ENCODE measurements at regions not wholly inside any gene's neighbourhood (a gene's known extent, or its start where the extent isn't known, plus 50 kb on each side); places are given as distances from the start of the nearest gene placed in this dataset.

DNA sequence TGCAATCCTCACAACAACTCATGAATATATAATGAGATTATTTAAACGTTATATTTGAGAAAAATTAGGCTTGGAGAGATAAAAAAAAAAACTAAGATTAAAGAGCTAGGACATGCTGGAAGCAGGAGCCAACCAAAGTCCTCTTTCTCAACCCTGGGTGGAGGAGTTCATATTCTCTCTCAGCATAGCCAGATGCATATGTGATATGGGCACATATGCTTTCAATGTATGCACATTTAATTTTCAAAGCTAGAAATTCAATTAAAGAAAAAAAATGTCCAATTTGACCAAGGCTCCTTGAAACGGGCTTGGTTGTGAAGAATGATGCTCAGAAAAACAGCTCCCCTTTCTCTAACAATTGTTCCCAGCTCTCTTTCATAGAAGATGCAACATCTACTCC is 61.9 kb upstream of the GRIP1 start:
- TF ChIP-seq ZBTB8A (IDR thresholded peaks at IDR 0.05; ENCODE audit: partially characterized antibody) = no peak
- no peak for TF ChIP-seq ZNF408 (CRISPR knock-in tag; IDR thresholded peaks at IDR 0.05; ENCODE audit: low read depth)
- TF ChIP-seq, protein P1, sequence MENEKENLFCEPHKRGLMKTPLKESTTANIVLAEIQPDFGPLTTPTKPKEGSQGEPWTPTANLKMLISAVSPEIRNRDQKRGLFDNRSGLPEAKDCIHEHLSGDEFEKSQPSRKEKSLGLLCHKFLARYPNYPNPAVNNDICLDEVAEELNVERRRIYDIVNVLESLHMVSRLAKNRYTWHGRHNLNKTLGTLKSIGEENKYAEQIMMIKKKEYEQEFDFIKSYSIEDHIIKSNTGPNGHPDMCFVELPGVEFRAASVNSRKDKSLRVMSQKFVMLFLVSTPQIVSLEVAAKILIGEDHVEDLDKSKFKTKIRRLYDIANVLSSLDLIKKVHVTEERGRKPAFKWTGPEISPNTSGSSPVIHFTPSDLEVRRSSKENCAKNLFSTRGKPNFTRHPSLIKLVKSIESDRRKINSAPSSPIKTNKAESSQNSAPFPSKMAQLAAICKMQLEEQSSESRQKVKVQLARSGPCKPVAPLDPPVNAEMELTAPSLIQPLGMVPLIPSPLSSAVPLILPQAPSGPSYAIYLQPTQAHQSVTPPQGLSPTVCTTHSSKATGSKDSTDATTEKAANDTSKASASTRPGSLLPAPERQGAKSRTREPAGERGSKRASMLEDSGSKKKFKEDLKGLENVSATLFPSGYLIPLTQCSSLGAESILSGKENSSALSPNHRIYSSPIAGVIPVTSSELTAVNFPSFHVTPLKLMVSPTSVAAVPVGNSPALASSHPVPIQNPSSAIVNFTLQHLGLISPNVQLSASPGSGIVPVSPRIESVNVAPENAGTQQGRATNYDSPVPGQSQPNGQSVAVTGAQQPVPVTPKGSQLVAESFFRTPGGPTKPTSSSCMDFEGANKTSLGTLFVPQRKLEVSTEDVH (IDR thresholded peaks at IDR 0.05; ENCODE audit: low read depth, partially characterized antibody) = no peak
- no peak for TF ChIP-seq FOXP1 (CRISPR knock-in tag; IDR thresholded peaks at IDR 0.05)
- no peak for TF ChIP-seq YBX1 (IDR thresholded peaks at IDR 0.05)
- no peak for TF ChIP-seq ZNF766 (CRISPR knock-in tag; conservative IDR thresholded peaks at IDR 0.05)
- TF ChIP-seq FOS (IDR thresholded peaks at IDR 0.05; ENCODE audit: extremely low read depth, insufficient read length) = no peak
- TF ChIP-seq POLR2A (conservative IDR thresholded peaks at IDR 0.05) = no peak
- no peak for TF ChIP-seq SMC3 (conservative IDR thresholded peaks at IDR 0.05; ENCODE audit: insufficient read depth, low read depth, low read length)
- TF ChIP-seq, protein P2, sequence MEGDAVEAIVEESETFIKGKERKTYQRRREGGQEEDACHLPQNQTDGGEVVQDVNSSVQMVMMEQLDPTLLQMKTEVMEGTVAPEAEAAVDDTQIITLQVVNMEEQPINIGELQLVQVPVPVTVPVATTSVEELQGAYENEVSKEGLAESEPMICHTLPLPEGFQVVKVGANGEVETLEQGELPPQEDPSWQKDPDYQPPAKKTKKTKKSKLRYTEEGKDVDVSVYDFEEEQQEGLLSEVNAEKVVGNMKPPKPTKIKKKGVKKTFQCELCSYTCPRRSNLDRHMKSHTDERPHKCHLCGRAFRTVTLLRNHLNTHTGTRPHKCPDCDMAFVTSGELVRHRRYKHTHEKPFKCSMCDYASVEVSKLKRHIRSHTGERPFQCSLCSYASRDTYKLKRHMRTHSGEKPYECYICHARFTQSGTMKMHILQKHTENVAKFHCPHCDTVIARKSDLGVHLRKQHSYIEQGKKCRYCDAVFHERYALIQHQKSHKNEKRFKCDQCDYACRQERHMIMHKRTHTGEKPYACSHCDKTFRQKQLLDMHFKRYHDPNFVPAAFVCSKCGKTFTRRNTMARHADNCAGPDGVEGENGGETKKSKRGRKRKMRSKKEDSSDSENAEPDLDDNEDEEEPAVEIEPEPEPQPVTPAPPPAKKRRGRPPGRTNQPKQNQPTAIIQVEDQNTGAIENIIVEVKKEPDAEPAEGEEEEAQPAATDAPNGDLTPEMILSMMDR (IDR thresholded peaks at IDR 0.05 in 2 of 3, conservative IDR thresholded peaks at IDR 0.05 in 1 of 3; ENCODE audit: insufficient read depth in 2 of 3, low read depth in 1 of 3, low read length in 3 of 3) = no peak
- TF ChIP-seq, protein P3, sequence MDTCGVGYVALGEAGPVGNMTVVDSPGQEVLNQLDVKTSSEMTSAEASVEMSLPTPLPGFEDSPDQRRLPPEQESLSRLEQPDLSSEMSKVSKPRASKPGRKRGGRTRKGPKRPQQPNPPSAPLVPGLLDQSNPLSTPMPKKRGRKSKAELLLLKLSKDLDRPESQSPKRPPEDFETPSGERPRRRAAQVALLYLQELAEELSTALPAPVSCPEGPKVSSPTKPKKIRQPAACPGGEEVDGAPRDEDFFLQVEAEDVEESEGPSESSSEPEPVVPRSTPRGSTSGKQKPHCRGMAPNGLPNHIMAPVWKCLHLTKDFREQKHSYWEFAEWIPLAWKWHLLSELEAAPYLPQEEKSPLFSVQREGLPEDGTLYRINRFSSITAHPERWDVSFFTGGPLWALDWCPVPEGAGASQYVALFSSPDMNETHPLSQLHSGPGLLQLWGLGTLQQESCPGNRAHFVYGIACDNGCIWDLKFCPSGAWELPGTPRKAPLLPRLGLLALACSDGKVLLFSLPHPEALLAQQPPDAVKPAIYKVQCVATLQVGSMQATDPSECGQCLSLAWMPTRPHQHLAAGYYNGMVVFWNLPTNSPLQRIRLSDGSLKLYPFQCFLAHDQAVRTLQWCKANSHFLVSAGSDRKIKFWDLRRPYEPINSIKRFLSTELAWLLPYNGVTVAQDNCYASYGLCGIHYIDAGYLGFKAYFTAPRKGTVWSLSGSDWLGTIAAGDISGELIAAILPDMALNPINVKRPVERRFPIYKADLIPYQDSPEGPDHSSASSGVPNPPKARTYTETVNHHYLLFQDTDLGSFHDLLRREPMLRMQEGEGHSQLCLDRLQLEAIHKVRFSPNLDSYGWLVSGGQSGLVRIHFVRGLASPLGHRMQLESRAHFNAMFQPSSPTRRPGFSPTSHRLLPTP (IDR thresholded peaks at IDR 0.05; ENCODE audit: borderline replicate concordance, extremely low read depth, insufficient read length) = no peak

Data from K562 (cell line).